ENCODE measurements at regions not wholly inside any gene's neighbourhood (a gene's known extent, or its start where the extent isn't known, plus 50 kb on each side); places are given as distances from the start of the nearest gene placed in this dataset.
"Not testable (repeated sequence)": the region's sequence is repeated elsewhere in the genome, so short reads cannot be mapped to it uniquely, and the experiment has no call there.

DNA sequence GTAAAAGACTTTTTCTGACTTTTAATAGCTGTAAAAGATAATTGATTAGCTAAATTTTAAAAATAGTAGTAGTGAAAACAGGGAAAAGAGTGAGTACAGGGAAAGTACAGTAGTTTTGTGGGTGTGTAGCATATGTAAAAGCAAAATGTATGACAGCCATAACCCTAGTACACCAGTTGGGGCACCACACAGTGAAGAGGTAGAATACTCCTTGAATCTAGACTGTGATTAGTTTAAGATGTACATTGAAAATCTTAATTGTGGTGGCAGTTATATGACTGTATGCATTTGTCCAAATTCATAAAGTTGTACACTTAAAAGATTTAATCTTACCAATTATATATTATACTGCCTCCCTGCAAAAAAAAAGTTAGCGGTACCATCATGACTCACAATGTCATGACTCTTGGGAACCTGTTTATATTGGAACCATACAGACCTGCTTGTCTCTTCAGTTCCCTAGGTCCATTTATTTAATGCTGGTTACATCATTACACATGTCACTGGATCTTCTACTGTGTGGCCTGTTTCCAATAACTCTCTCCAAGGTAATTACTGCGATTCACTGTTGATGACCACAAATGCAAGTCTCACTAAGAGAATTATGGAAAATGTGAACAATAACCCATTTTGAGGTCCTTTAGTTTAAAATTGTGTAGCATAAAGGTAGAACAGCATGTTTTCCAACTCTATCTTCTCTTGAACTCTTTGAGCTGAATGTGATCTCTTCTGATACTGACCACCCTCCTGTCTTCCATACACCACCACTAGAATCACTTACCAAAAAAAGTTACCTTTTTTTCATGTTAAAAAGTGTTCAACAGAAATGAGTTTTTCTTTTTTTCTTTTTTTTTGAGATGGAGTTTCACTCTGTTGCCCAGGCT, 264.2 kb upstream of the AMIGO2 start:
- no peak for DNase-seq

DNA sequence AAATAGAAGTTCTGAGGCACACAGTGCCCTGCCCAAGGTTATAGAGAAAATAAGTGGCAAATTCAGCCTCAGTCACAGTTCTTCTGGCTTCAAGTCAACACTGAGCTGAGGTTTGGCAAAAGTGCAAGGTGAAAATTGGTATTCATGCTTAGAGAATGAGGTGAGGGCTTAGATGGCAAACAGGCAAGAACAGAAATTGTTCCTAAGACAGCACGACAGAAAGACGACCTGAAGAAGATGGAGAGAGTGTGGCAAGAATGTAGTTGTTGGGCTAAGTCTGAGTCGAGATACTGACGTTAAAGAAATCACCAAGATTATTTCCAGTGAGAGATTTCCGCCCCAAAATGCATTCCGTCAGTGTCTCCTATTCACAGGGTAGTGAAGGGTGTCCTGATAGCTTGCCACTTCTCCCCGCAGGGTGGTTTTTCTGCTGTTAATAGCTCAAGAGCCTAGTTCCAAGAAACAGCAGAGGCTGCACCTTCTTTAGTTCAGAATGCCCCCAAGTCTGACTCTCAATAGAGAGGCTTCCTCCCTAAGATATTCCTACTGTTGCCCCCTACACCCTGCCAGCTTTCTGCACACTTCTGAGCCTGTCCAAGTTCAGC, 260.8 kb upstream of the AMIGO2 start:
- no peak for DNase-seq

DNA sequence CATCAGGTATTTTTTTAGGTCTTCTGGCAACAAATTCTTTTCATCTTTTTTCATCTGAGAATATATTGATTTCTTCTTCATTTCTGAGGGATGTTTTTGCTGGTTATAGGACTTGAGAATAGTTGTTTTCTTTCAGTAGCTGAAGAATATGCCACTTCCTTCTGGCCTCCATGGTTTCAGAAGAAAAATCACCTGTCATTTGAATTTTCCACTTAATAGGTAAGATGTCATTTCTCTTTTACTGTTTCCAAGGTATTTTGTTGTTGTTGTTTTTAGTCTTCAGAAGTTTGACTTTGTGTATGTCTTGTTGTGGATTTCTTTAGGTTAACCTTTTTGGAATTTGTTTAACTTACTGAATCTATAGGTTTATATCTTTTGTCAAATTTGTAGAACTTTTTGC, 257.8 kb upstream of the AMIGO2 start:
- DNase-seq = no peak

DNA sequence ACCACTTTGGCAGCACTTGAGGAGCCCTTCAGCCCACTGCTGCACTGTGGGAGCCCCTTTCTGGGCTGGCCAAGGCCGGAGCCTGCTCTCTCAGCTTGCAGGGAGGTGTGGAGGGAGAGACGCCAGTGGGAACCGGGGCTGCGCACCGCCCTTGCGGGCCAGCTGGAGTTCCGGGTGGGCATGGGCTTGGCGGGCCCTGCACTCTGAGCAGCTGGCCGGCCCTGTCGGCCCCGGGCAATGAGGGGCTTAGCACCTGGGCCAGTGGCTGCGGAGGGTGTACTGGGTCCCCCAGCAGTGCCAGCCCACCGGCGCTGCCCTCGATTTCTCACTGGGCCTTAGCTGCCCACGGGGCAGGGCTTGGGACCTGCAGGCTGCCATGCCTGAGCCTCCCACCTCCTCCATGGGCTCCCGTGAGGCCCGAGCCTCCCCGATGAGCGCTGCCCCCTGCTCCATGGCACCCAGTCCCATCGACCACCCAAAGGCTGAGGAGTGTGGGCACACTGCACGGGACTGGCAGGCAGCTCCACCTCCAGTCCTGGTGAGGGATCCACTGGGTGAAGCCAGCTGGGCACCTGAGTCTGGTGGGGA, 253.6 kb upstream of the AMIGO2 start:
- not testable (repeated sequence) for DNase-seq

DNA sequence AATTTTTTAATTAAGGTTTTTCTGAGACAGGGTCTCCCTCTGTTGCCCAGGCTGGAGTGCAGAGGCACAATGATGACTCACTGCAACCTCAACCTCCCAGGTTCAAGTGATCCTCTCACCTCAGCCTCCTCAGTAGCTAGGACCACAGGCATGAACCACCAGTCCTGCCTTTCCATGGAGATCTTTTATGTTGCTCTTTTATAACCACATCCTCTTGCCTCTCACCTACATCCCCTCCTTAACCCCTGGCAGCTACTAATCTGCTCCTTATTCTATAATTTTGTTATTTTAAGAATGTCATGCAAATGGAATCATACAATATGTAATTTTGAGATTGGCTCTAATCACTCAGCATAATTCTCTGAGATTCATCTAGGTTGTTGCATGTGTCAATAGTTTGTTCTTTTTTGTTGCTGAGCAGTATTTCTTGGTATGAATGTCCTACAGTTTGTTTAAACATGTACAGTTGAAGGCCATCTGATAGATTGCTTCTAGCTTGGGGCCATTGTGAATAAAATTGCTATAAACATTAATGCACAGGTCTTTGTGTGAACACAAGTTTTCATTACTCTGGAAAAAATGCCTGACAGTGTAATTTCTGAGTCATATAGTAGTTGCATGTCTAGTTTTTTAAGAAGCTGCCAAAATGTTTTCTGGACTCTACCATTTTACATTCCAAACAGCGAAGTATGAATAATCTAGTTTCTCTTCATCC, 249.2 kb upstream of the AMIGO2 start:
- DNase-seq = no peak

DNA sequence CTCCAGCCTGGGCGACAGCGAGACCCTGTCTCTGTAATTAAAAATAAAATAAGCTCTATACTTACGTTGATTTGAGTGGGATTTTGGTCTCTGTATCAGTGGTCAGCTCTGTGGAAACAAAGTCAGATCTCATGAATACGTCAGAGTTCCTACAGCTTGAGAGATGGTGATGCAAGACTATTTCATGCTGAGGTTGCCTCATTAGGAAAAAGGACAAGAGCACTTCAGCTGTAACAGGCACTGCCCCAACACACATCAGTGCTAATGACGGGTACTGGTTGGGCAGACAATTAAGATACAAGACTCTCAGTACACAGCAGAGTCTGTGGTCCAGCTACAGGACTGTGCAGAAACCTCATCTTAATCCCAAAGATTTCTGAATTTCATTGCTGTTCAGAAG, 246.4 kb upstream of the AMIGO2 start:
- DNase-seq = no peak

DNA sequence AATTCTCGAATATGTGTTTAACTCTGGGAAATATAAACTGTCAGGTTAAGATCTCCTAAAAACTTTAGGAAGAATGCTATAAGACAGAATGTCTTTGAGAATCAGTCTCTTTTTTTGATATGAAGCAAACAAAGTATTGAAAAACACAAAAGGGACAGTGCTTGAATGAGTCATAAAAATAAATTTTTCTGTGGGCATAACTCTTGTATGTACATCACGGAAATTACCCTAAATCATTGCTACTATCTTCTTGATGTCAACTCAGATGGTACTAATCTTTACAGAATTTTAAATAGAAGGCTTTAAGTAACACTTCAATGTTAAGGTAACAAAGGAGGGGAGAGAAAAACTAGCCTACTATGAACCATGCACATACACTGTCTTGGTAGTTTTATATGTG, 244.0 kb upstream of the AMIGO2 start:
- no peak for DNase-seq

DNA sequence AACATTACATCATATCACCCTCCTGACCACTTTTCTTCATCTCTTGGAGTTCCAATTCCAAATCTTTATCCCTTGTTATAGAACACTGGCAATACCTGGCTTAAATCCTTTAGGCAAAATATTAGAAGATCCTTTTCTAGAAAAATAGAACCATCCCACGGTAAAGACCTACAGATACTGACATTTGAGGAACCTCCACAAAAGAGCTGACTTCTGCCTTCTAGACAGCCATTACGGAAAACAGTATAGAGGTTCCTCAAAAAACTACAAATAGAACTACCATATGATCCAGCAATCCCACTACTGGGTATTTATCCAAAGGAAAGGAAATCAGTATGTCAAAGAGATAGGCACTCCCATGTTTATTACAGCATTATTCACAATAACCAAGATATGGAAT, 241.7 kb upstream of the AMIGO2 start:
- no peak for DNase-seq

DNA sequence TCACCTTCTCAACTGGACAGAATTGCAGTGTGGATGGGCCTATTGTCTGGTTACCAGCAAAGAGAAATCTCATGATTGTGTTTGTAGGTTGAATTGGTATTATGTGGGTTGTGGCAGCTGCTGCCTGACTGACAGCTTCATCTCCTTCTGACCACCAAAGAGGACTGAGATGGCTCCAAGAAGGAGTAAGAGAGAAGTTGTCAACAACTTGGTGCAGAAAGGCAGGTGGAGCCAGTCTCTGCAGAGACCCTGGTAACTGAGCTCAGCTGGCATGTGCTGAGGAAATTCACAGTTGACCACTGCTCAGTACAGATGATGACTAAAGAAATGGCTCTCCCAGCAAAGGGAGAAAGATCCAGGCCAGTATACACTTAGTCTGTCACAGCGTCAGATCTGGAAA, 240.0 kb upstream of the AMIGO2 start:
- no peak for DNase-seq

DNA sequence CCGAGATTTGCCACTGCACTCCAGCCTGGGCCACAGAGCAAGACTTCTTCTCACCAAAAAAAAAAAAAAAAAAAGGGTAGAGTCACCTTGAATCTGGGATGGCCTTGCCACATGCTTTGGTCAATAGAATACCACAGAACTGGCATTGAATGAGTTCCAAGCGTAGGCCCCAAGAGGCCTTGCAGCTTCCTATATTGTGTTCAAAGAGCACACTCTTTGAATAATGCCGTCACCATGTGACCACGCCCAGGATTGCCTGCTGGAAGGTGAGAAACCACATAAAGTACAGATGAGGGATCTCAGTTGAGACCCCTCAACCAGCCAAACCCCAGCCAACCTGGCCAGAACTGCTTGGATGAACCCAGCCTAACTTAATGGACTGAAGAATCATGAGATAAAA, 239.2 kb upstream of the AMIGO2 start:
- DNase-seq = no peak

DNA sequence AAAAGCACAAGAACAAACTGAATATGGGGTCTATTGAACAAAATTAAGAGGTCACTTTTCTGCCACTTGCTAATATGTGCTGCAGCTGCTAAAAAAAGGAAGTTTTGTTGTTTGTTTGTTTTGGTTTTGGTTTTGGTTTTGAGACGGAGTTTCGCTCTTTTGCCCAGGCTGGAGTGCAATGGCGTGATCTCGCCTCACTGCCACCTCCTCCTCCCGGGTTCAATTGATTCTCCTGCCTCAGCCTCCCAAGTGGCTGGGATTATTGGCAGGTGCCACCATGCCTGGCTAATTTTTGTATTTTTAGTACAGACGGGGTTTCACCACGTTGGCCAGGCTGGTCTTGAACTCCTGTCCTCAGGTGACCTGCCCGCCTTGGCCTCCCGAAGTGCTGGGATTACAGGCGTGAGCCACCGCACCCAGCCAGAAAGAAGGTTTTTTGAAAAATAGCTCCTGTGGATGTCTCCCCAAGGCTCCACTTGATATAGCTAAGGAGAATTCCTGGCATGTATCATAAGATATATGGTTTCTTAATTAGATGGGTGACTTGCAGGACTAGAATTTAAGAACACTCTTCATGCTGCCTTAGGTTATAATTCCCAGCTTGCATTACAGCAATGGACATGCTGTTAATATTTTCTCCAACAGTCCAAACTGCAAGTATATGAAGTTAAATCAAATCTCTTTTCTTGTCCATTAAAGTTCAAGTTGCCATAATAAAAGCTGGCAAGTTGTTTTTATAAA, 237.6 kb upstream of the AMIGO2 start:
- no peak for DNase-seq

DNA sequence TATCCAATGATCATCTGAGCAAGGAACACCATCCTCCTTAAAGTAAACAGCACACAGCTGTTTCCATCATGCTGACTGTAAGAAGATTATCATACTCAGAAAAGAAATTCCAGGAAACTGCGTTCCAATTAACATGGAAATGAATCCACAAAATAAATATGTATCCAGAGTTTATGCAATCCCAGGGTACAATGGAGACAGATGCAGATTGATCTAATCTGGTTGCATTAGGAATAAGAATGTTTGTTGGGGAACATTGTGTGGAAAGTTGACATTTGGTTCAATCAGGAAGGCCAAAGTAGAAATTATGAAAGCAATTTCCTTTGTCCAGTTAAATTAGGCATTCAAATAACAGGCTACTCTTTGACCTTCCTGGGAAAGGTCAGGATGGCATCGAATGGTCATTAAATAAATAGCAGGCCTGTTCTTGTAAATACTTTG, 236.9 kb upstream of the AMIGO2 start:
- no peak for DNase-seq

DNA sequence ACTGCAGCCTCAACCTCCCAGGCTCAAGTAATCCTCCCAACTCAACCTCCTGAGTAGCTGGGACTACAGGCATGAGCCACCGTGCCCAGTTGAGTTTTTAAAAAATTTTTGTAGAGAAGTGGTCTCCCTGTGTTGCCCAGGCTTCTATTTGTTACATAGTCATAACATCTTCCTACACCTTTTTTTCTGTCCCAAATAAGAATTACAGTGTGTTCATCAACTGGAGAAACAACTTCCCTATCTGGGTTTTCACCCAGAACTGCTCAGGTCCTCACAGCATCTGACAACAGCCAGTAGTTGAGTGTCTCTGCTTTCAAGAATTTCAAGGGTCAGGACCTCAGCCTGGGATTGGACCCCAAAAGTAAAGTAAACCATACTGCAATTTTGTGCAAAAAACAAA, 235.2 kb upstream of the AMIGO2 start:
- DNase-seq = no peak

DNA sequence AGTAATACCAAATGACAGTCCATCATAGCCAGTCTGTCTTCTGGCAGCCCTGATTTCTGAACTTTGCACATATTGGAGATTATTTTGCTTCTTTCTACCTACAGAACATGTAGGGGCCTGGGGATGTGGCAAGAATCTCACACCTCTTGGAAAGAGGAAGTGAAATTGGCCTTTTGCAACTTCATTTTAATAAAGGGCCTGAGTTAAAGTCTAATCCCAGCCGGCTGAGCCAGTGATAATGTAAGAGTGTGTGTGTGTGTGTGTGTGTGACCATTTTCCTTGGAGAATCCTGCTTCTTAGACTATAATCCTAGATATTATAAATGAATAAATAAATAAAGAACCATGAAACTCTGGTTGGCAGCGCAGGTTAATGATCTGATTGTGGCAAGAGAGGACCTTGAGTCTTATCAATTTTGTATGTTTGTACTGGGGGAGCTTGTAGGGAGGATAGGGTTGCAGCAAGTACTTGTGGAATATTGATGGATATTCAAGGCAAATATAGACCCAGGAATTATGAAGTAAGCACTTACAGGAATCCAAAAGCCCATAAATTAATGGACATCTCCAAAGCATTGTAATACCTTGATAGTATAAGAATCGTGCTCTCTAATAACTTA, 233.2 kb upstream of the AMIGO2 start:
- no peak for DNase-seq

DNA sequence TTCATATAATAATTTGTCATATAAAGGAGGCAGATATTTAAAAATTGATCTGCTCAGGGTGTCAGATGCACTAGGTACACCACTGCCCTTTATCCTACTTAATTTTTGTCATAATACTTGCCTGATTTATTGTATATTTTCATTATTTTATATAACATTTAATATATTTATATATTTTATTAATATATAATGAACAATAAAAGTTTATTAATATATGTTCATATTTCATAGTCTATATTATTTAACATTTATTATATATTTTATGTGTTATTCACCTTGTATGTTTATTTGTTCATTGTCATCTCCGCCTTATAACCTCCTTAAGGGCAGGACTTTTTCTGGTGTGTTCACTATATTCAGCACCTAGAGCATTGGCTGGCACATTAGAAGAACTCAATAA, 232.4 kb upstream of the AMIGO2 start:
- no peak for DNase-seq

DNA sequence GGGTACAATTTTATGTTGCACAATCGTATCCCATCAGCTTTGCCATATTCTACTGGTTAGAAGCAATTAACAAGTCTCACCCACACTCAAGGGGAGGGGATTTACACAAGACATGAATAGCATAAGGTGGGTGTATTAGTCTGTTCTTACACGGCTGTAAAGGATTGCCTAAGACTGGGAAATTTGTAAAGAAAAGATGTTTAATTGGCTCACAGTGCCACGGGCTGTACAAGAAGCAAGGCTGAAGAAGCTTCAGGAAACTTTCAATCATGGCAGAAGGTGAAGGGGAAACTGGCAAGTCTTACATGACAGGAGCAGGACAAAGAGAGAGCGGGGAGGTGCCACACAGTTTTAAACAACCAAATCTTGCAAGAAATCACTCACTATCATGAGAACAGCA, 231.8 kb upstream of the AMIGO2 start:
- DNase-seq = no peak

DNA sequence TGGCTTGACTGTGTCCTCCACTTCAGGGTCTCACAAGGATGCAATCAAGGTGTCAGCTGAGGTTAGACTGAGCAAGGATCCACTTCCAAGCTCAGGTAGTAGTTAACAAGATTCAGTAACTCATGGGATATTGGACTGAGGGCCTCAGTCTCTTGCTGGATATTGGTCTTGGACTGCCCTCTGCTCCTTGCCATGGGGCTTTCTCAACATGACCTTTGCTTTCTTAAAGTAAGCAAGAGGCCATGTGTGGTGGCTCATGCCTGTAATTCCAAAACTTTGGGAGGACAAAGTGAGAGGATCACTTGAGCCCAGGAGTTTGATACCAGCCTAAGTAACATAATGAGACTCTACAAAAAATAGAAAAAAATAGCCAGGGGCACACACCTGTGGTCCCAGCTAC, 231.3 kb upstream of the AMIGO2 start:
- DNase-seq = no peak

DNA sequence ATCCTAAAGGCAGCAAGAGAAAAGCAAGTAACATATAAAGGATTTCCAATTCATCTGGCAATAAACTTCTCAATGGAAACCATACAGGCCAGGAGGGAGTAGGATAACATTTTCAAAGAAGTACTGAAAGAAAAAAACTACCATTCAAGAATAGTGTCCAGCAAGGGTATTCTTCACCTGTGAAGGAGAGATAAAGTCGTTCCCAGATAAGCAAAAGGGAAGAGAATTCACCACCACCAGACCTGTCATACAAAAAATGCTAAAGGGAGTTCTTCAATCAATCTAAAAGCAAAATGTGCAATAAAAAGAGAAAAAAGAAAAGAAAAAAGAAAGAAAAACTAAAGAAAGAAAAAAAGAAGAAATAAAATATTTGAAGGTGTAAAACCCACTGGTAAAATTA, 228.9 kb upstream of the AMIGO2 start:
- DNase-seq = no peak

DNA sequence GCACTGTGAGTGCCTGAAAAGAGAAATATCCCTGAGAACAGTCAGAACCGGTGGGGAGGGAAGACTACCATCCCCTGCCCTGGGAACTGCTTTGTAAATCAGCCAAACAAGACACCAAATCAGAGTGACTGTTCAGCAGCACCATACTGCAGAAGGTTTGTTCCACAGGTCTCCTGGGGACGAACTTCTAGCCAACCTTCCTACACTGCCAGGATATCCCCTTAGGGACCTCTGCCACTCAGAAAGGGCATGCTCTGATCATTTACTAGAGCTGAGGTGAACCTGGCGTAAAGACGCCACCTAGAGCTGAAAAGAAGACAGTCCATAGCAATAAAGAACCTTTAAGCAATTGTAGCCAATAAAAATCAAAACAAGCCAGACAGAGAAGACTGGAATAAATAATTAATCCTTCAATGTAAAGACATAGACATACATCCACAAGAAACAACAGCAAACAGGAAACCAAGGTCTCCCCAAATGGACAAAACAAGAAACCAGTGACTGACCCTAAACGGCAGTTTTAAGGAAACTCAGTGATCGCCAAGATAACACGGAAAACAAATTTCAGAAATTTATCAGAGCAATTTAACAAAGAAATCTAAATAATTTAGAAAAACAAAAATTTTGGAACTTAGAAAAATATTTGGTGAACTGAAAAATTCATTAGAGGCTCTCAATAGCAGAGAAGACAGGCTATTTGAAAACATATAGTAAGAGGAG, 228.1 kb upstream of the AMIGO2 start:
- DNase-seq = peak; percentile 89

DNA sequence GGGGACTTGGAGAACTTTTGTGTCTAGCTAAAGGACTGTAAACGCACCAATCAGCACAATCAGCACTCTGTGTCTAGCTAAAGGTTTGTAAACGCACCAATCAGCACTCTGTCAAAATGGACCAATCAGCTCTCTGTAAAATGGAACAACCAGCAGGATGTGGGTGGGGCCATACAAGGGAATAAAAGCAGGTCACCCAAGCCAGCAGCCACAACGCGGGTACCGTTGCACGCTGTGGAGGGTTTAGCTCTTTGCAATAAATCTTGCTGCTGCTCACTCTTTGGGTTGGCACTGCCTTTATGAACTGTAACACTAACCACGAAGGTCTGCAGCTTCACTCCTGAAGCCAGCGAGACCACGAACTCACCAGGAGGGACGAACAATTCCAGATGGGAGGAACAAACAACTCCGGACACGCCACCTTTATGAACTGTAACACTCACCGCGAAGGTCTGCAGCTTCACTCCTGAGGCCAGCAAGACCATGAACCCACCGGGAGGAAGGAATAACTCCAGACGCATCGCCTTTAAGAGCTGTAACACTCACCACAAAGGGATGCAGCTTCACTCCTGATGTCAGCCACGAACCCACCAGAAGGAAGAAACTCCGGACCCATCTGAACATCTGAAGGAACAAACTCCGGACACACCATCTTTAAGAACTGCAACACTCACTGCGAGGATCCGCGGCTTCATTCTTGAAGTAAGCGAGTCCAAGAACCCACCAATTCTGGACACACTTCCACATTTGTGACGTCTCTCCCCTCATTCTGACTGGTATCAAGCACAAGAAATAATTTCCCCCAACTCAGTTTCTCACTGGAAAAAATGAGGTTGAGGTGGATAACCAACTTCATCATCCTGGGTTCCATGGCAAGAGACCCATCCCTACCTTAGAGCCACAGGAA, 227.3 kb upstream of the AMIGO2 start:
- not testable (repeated sequence) for DNase-seq

DNA sequence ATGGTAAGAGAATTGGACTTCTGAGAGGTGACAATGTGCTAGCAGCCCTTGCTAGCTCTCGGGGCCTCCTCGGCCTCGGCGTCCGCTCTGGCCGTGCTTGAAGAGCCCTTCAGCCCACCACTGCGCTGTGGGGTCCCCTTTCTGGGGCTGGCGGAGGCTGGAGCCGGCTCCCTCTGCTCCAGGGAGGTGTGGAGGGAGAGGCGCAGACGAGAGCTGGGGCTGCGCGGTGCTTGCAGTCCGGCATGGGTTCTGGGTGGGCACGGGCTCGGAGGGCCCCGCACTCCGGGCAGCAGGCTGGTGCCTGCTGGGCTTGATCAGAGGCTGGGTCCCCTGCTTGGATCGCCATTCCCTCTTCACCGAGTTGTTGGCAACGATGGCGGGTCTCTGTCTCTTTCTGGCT, 226.4 kb upstream of the AMIGO2 start:
- no peak for DNase-seq
